ENCODE measurements at regions not wholly inside any gene's neighbourhood (a gene's known extent, or its start where the extent isn't known, plus 50 kb on each side); places are given as distances from the start of the nearest gene placed in this dataset.
"Not testable (repeated sequence)": the region's sequence is repeated elsewhere in the genome, so short reads cannot be mapped to it uniquely, and the experiment has no call there.

GRCh38 chr14:106691601-106692291 is 1165.4 kb downstream of the TMEM121 start:
- H3K4me3 Mint-ChIP-seq, result no peak overlapping the region
- peaks cover 81% of the 10 kb centered on the region for H3K9me3 Mint-ChIP-seq
- no peak for TF ChIP-seq CTCF (IDR thresholded peaks at IDR 0.05)
- H3K27me3 Mint-ChIP-seq (ENCODE audit: low read depth, poor library complexity), result no peaks in the 10 kb centered on the region
- no peaks in the 10 kb centered on the region for H3K36me3 Mint-ChIP-seq (ENCODE audit: low read depth)
- H3K27ac Mint-ChIP-seq, result no peak overlapping the region
- peak; percentile 2 for DNase-seq
- no peaks in the 10 kb centered on the region for H3K4me1 Mint-ChIP-seq

GRCh38 chr14:106694638-106695393 is 1168.4 kb downstream of the TMEM121 start:
- H3K4me3 Mint-ChIP-seq, result no peak overlapping the region
- no peak for TF ChIP-seq CTCF (IDR thresholded peaks at IDR 0.05)
- H3K4me1 Mint-ChIP-seq, result no peaks in the 10 kb centered on the region
- peaks cover 68% of the 10 kb centered on the region for H3K9me3 Mint-ChIP-seq
- no peaks in the 10 kb centered on the region for H3K27me3 Mint-ChIP-seq (ENCODE audit: low read depth, poor library complexity)
- no peak for DNase-seq
- no peak overlapping the region for H3K27ac Mint-ChIP-seq
- no peaks in the 10 kb centered on the region for H3K36me3 Mint-ChIP-seq (ENCODE audit: low read depth)

- peaks cover 43% of the 10 kb centered on the region for H3K9me3 Mint-ChIP-seq
- H3K4me3 Mint-ChIP-seq; H3K4me1 Mint-ChIP-seq; H3K27ac Mint-ChIP-seq; H3K36me3 Mint-ChIP-seq (ENCODE audit: low read depth); DNase-seq; H3K27me3 Mint-ChIP-seq (ENCODE audit: low read depth, poor library complexity): not testable (repeated sequence)
Measured at GRCh38 chr14:106698620-106699267, 1172.4 kb downstream of the TMEM121 start.

- peaks cover 36% of the 10 kb centered on the region for H3K9me3 Mint-ChIP-seq
- not testable (repeated sequence) for H3K36me3 Mint-ChIP-seq (ENCODE audit: low read depth); H3K4me1 Mint-ChIP-seq; H3K27ac Mint-ChIP-seq; DNase-seq; H3K27me3 Mint-ChIP-seq (ENCODE audit: low read depth, poor library complexity); H3K4me3 Mint-ChIP-seq
Measured at GRCh38 chr14:106703651-106704050, 1177.3 kb downstream of the TMEM121 start.

- H3K9me3 Mint-ChIP-seq, result peaks cover 45% of the 10 kb centered on the region
- H3K36me3 Mint-ChIP-seq (ENCODE audit: low read depth); DNase-seq; H3K4me3 Mint-ChIP-seq; H3K27ac Mint-ChIP-seq; H3K27me3 Mint-ChIP-seq (ENCODE audit: low read depth, poor library complexity); H3K4me1 Mint-ChIP-seq: not testable (repeated sequence)
Measured at GRCh38 chr14:106706488-106706887, 1180.1 kb downstream of the TMEM121 start.

GRCh38 chr14:106710187-106710586 is 1183.8 kb downstream of the TMEM121 start:
- H3K36me3 Mint-ChIP-seq (ENCODE audit: low read depth); H3K4me1 Mint-ChIP-seq; H3K27ac Mint-ChIP-seq; DNase-seq; H3K4me3 Mint-ChIP-seq; H3K27me3 Mint-ChIP-seq (ENCODE audit: low read depth, poor library complexity): not testable (repeated sequence)
- peaks cover 69% of the 10 kb centered on the region for H3K9me3 Mint-ChIP-seq

GRCh38 chr14:106712513-106712912 is 1186.1 kb downstream of the TMEM121 start:
- H3K9me3 Mint-ChIP-seq, result peaks cover 57% of the 10 kb centered on the region
- H3K4me1 Mint-ChIP-seq; DNase-seq; H3K27ac Mint-ChIP-seq; H3K27me3 Mint-ChIP-seq (ENCODE audit: low read depth, poor library complexity); H3K4me3 Mint-ChIP-seq; H3K36me3 Mint-ChIP-seq (ENCODE audit: low read depth): not testable (repeated sequence)

GRCh38 chr14:106714446-106715428 is 1188.4 kb downstream of the TMEM121 start:
- not testable (repeated sequence) for H3K4me3 Mint-ChIP-seq; H3K36me3 Mint-ChIP-seq (ENCODE audit: low read depth); H3K4me1 Mint-ChIP-seq; H3K27ac Mint-ChIP-seq; H3K27me3 Mint-ChIP-seq (ENCODE audit: low read depth, poor library complexity); DNase-seq
- peaks cover 45% of the 10 kb centered on the region for H3K9me3 Mint-ChIP-seq

- not testable (repeated sequence) for H3K4me1 Mint-ChIP-seq; H3K27me3 Mint-ChIP-seq (ENCODE audit: low read depth, poor library complexity)
- peaks cover 17% of the 10 kb centered on the region for H3K9me3 Mint-ChIP-seq
Measured at GRCh38 chr14:106717544-106717943, 1191.2 kb downstream of the TMEM121 start.

GRCh38 chr14:106719880-106720279 is 1193.5 kb downstream of the TMEM121 start:
- not testable (repeated sequence) for DNase-seq; H3K4me1 Mint-ChIP-seq; H3K27ac Mint-ChIP-seq; H3K9me3 Mint-ChIP-seq; H3K4me3 Mint-ChIP-seq; H3K36me3 Mint-ChIP-seq (ENCODE audit: low read depth); H3K27me3 Mint-ChIP-seq (ENCODE audit: low read depth, poor library complexity)

More at GRCh38 chr14:106717544-106717943, 1191.2 kb downstream of the TMEM121 start:
- not testable (repeated sequence) for H3K4me3 Mint-ChIP-seq; DNase-seq; H3K36me3 Mint-ChIP-seq (ENCODE audit: low read depth); H3K27ac Mint-ChIP-seq

GRCh38 chr14:106721926-106722325 is 1195.5 kb downstream of the TMEM121 start:
- not testable (repeated sequence) for H3K27ac Mint-ChIP-seq; H3K4me3 Mint-ChIP-seq; H3K4me1 Mint-ChIP-seq; DNase-seq; H3K36me3 Mint-ChIP-seq (ENCODE audit: low read depth); H3K9me3 Mint-ChIP-seq; H3K27me3 Mint-ChIP-seq (ENCODE audit: low read depth, poor library complexity)
